PC-9 (cell line): ENCODE measurements at regions not wholly inside any gene's neighbourhood (a gene's known extent, or its start where the extent isn't known, plus 50 kb on each side); places are given as distances from the start of the nearest gene placed in this dataset.

Experiments
- BruUV-seq: library from RNA; stranded (reverse); fragments of 400-500 nt; replicated peaks from 2 replicates; lab custom pipeline; 2021; lab: Mats Ljungman, UMichigan
- CTCF ChIA-PET: fragments of 300-600 bp; sonication (Branson Sonifier 250); formaldehyde crosslinking; loops from one replicate; lab custom pipeline; 2022; ENCODE audit warnings: antibody characterized with exemption; lab: Charles Lee
- POLR2A ChIA-PET: fragments of 300-600 bp; sonication (Branson Sonifier 250); formaldehyde crosslinking; loops from one replicate; lab custom pipeline; 2022; ENCODE audit warnings: antibody characterized with exemption; ENCODE audit not compliant: unreplicated experiment; lab: Charles Lee
- DNase-seq, 2 experiments: peaks; one replicate each; pipeline versions ENCODE4 v3.0.0 to v3.0.0-alpha.2; 2015 to 2022; ENCODE audit warnings: mixed read lengths in 1 of 2
- H2AFZ ChIP-seq: fragments of 200-600 bp; sonication (generic); 2 replicates; pipeline ENCODE4 v1.8.1; 2017; ENCODE audit warnings: antibody characterized with exemption
- H3F3A ChIP-seq: fragments of 200-600 bp; sonication (generic); 2 replicates; pipeline ENCODE4 v1.8.1; 2017; ENCODE audit warnings: antibody characterized with exemption, mild to moderate bottlenecking, low read depth; ENCODE audit not compliant: insufficient read depth
- H3K27ac ChIP-seq: fragments of 200-600 bp; sonication (generic); 2 replicates; pipeline ENCODE4 v1.6.1; 2016; ENCODE audit warnings: mixed run types
- H3K27me3 ChIP-seq: fragments of 200-600 bp; sonication (generic); 2 replicates; pipeline ENCODE4 v1.6.1; 2016; ENCODE audit warnings: low read depth, mixed run types; ENCODE audit not compliant: insufficient read depth
- H3K36me3 ChIP-seq: fragments of 200-600 bp; sonication (generic); 2 replicates; pipeline ENCODE4 v1.6.1; 2016; ENCODE audit warnings: low read depth, mixed run types
- H3K4me1 ChIP-seq: fragments of 200-600 bp; sonication (generic); replicated peaks from 2 replicates; pipeline ENCODE4 v1.6.1; 2016; ENCODE audit warnings: mixed run types; ENCODE audit not compliant: insufficient read depth
- H3K4me2 ChIP-seq: fragments of 200-600 bp; sonication (generic); 2 replicates; pipeline ENCODE4 v1.6.1; 2017; ENCODE audit warnings: mixed run types
- H3K4me3 ChIP-seq: fragments of 200-600 bp; sonication (generic); 2 replicates; pipeline ENCODE4 v1.6.1; 2016; ENCODE audit warnings: mixed run types
- H3K79me2 ChIP-seq: fragments of 200-600 bp; sonication (generic); 2 replicates; pipeline ENCODE4 v1.6.1; 2017; ENCODE audit warnings: low read depth, mixed run types
- H3K9me2 ChIP-seq: fragments of 200-600 bp; sonication (generic); 2 replicates; pipeline ENCODE4 v1.8.1; 2017; ENCODE audit warnings: mild to moderate bottlenecking; ENCODE audit not compliant: insufficient read depth
- H3K9me3 ChIP-seq: fragments of 200-600 bp; sonication (generic); 2 replicates; pipeline ENCODE4 v1.8.1; 2016; ENCODE audit warnings: low read depth; ENCODE audit not compliant: insufficient read depth
- H4K20me1 ChIP-seq: fragments of 200-600 bp; sonication (generic); 2 replicates; pipeline ENCODE4 v1.8.1; 2017; ENCODE audit not compliant: insufficient read depth
- CTCF ChIP-seq: fragments of 200-600 bp; sonication (generic); conservative IDR thresholded peaks from 2 replicates; pipeline ENCODE4 v1.6.1; 2017; ENCODE audit warnings: mixed run types, antibody characterized with exemption, mild to moderate bottlenecking, moderate library complexity
- EZH2 ChIP-seq: fragments of 200-600 bp; sonication (generic); IDR thresholded peaks from 2 replicates; pipeline ENCODE4 v1.8.0; 2017; ENCODE audit warnings: antibody characterized with exemption, low read depth
- intact Hi-C: fragments of 100-400 bp; cut with micrococcal nuclease; formaldehyde crosslinking; loops from one replicate; pipeline ENCODE4 v1.10.0; 2022; ENCODE audit not compliant: unreplicated experiment

- Histone ChIP-seq H4K20me1 (no peaks in the 10 kb centered on the region), H3K27ac (no peak overlapping the region), H3K9me3 (no peaks in the 10 kb centered on the region; the same call in 1 of the 2 replicates), H3K4me3 (peak overlapping the region; percentile 61; the same call in 1 of the 2 replicates), H3K4me2 (peak overlapping the region; percentile 70), H3K4me1 (0 out of 2 replicates have a peak, but pooled peaks cover 7% of the 10 kb centered on the region), H3K79me2 (no peaks in the 10 kb centered on the region), H3K27me3 (no peaks in the 10 kb centered on the region), H3K9me2 (no peaks in the 10 kb centered on the region), H3F3A (peaks cover 4% of the 10 kb centered on the region; the same call in 1 of the 2 replicates), H2AFZ (peak overlapping the region; percentile 88), H3K36me3 (no peaks in the 10 kb centered on the region)
- ChIA-PET POLR2A (no interaction called here), CTCF (interaction anchor here (0.6 kb wide), 1 partner anchor 68 kb away, joined by 5 read pairs; no protein-coding TSS in a partner anchor)
- no peak for DNase-seq
- BruUV-seq = no TSS peak
- intact Hi-C loops = no loop called here
- TF ChIP-seq CTCF (no peak), EZH2 (no peak)
Measured at GRCh38 chr12:42692749-42693148, 103.2 kb upstream of the PRICKLE1 start.

- H3K27ac ChIP-seq = no peak overlapping the region
- DNase-seq = peak; percentile 37 to 51
Measured at GRCh38 chr12:42691991-42692557, 102.5 kb upstream of the PRICKLE1 start.

GRCh38 chr12:42690264-42690663 is 100.7 kb upstream of the PRICKLE1 start:
- Histone ChIP-seq H4K20me1 (no peaks in the 10 kb centered on the region), H3K4me1 (peaks cover 7% of the 10 kb centered on the region; the same call in 1 of the 2 replicates), H2AFZ (no peak overlapping the region), H3K27me3 (no peaks in the 10 kb centered on the region), H3K9me3 (no peaks in the 10 kb centered on the region; the same call in 1 of the 2 replicates), H3K9me2 (no peaks in the 10 kb centered on the region), H3K27ac (no peak overlapping the region), H3K4me2 (no peak overlapping the region), H3K36me3 (no peaks in the 10 kb centered on the region), H3F3A (no peaks in the 10 kb centered on the region), H3K79me2 (no peaks in the 10 kb centered on the region), H3K4me3 (no peak overlapping the region)
- DNase-seq = no peak
- ChIA-PET POLR2A (no interaction called here), CTCF (no interaction called here)
- no peak for TF ChIP-seq EZH2
- TF ChIP-seq CTCF = no peak
- no TSS peak for BruUV-seq
- intact Hi-C loops = no loop called here

More at GRCh38 chr12:42691991-42692557, 102.5 kb upstream of the PRICKLE1 start:
- H3K4me2 ChIP-seq = peak overlapping the region; percentile 70
- H4K20me1 ChIP-seq = no peaks in the 10 kb centered on the region
- H3F3A ChIP-seq = no peaks in the 10 kb centered on the region
- intact Hi-C loops = no loop called here
- no peaks in the 10 kb centered on the region for H3K36me3 ChIP-seq
- H3K79me2 ChIP-seq = no peaks in the 10 kb centered on the region
- H3K27me3 ChIP-seq = no peaks in the 10 kb centered on the region
- ChIA-PET POLR2A (interaction anchor here (0.6 to 0.7 kb wide), 2 partner anchors 15 to 99 kb away, joined by 3 to 5 read pairs; no protein-coding TSS in a partner anchor), CTCF (no interaction called here)
- H3K9me2 ChIP-seq = no peaks in the 10 kb centered on the region
- H3K9me3 ChIP-seq = no peaks in the 10 kb centered on the region; the same call in 1 of the 2 replicates
- H3K4me3 ChIP-seq = peak overlapping the region; percentile 61; the same call in 1 of the 2 replicates
- H3K4me1 ChIP-seq = 0 out of 2 replicates have a peak, but pooled peaks cover 7% of the 10 kb centered on the region
- no TSS peak for BruUV-seq
- peak overlapping the region; percentile 88 for H2AFZ ChIP-seq
- no peak for TF ChIP-seq CTCF
- no peak for TF ChIP-seq EZH2
